Activated T-helper 17 cell treated with anti-CD3 and anti-CD28 coated beads, Interleukin-2, amount 50 U/mL, for 72 hours (primary cell): ENCODE measurements at regions not wholly inside any gene's neighbourhood (a gene's known extent, or its start where the extent isn't known, plus 50 kb on each side); places are given as distances from the start of the nearest gene placed in this dataset.

ENCODE experiments used
- ATAC-seq: fragments of 150-1000 bp; cut with Tn5 transposase; replicated peaks from 2 replicates; pipeline ENCODE4 v1.10.0; 2021; ENCODE audit warnings: mild to moderate bottlenecking, moderate library complexity
- H3K27ac Mint-ChIP-seq: one replicate; pipeline ENCODE4 v1.8.0; 2022; ENCODE audit warnings: mixed read lengths
- H3K27me3 Mint-ChIP-seq: one replicate; pipeline ENCODE4 v1.8.0; 2022; ENCODE audit warnings: mixed read lengths
- H3K36me3 Mint-ChIP-seq: one replicate; pipeline ENCODE4 v1.8.0; 2022; ENCODE audit warnings: low read depth, mild to moderate bottlenecking, mixed read lengths
- H3K4me1 Mint-ChIP-seq: one replicate; pipeline ENCODE4 v1.8.0; 2022; ENCODE audit warnings: mixed read lengths
- H3K4me3 Mint-ChIP-seq: one replicate; pipeline ENCODE4 v1.8.0; 2022; ENCODE audit warnings: mild to moderate bottlenecking, mixed read lengths
- H3K9me3 Mint-ChIP-seq: one replicate; pipeline ENCODE4 v1.8.0; 2022; ENCODE audit warnings: mixed read lengths

- Mint-ChIP-seq H3K27me3 (no peaks in the 10 kb centered on the region), H3K4me3 (no peak overlapping the region), H3K27ac (no peak overlapping the region), H3K36me3 (no peaks in the 10 kb centered on the region), H3K4me1 (no peaks in the 10 kb centered on the region), H3K9me3 (peaks cover 5% of the 10 kb centered on the region)
- no peak for ATAC-seq
These were observed 148.1 kb downstream of the PPARGC1A start for GRCh38 chr4:23741681-23742191.

- Mint-ChIP-seq H3K27ac (no peak overlapping the region), H3K4me1 (no peaks in the 10 kb centered on the region), H3K9me3 (no peaks in the 10 kb centered on the region), H3K36me3 (no peaks in the 10 kb centered on the region), H3K4me3 (no peak overlapping the region), H3K27me3 (no peaks in the 10 kb centered on the region)
- ATAC-seq = no peak
These were observed 152.3 kb downstream of the PPARGC1A start for GRCh38 chr4:23737571-23737970.

GRCh38 chr4:23736466-23736865 is 153.4 kb downstream of the PPARGC1A start:
- no peak for ATAC-seq
- Mint-ChIP-seq H3K4me1 (no peaks in the 10 kb centered on the region), H3K27ac (no peak overlapping the region), H3K27me3 (no peaks in the 10 kb centered on the region), H3K4me3 (no peak overlapping the region), H3K36me3 (no peaks in the 10 kb centered on the region), H3K9me3 (no peaks in the 10 kb centered on the region)

- Mint-ChIP-seq H3K27me3 (no peaks in the 10 kb centered on the region), H3K4me1 (no peaks in the 10 kb centered on the region), H3K36me3 (no peaks in the 10 kb centered on the region), H3K4me3 (no peak overlapping the region), H3K9me3 (no peaks in the 10 kb centered on the region), H3K27ac (no peak overlapping the region)
- no peak for ATAC-seq
These were observed 155.8 kb downstream of the PPARGC1A start for GRCh38 chr4:23734000-23734399.

- no peak for ATAC-seq
- no peaks in the 10 kb centered on the region for H3K27me3 Mint-ChIP-seq
- no peak overlapping the region for H3K4me3 Mint-ChIP-seq
- H3K36me3 Mint-ChIP-seq = no peaks in the 10 kb centered on the region
- H3K4me1 Mint-ChIP-seq = no peaks in the 10 kb centered on the region
- no peak overlapping the region for H3K27ac Mint-ChIP-seq
- no peaks in the 10 kb centered on the region for H3K9me3 Mint-ChIP-seq
These were observed 156.4 kb downstream of the PPARGC1A start for GRCh38 chr4:23733476-23733875.

GRCh38 chr4:23730998-23731397 is 158.8 kb downstream of the PPARGC1A start:
- ATAC-seq = no peak
- no peaks in the 10 kb centered on the region for H3K9me3 Mint-ChIP-seq
- no peaks in the 10 kb centered on the region for H3K27me3 Mint-ChIP-seq
- no peak overlapping the region for H3K4me3 Mint-ChIP-seq
- H3K4me1 Mint-ChIP-seq = no peaks in the 10 kb centered on the region
- H3K36me3 Mint-ChIP-seq = no peaks in the 10 kb centered on the region
- H3K27ac Mint-ChIP-seq = no peak overlapping the region

GRCh38 chr4:23728971-23729370 is 160.9 kb downstream of the PPARGC1A start:
- no peaks in the 10 kb centered on the region for H3K27me3 Mint-ChIP-seq
- no peak overlapping the region for H3K4me3 Mint-ChIP-seq
- H3K9me3 Mint-ChIP-seq = no peaks in the 10 kb centered on the region
- H3K4me1 Mint-ChIP-seq = no peaks in the 10 kb centered on the region
- no peak overlapping the region for H3K27ac Mint-ChIP-seq
- H3K36me3 Mint-ChIP-seq = no peaks in the 10 kb centered on the region
- no peak for ATAC-seq

- ATAC-seq = no peak
- Mint-ChIP-seq H3K27ac (no peak overlapping the region), H3K9me3 (no peaks in the 10 kb centered on the region), H3K4me1 (no peaks in the 10 kb centered on the region), H3K36me3 (no peaks in the 10 kb centered on the region), H3K27me3 (no peaks in the 10 kb centered on the region), H3K4me3 (no peak overlapping the region)
These were observed 161.5 kb downstream of the PPARGC1A start for GRCh38 chr4:23728393-23728792.

- Mint-ChIP-seq H3K4me3 (no peak overlapping the region), H3K9me3 (no peaks in the 10 kb centered on the region), H3K27ac (no peak overlapping the region)
These were observed 169.3 kb downstream of the PPARGC1A start for GRCh38 chr4:23720556-23720955.

GRCh38 chr4:23718435-23718834 is 171.4 kb downstream of the PPARGC1A start:
- Mint-ChIP-seq H3K27me3 (no peaks in the 10 kb centered on the region), H3K27ac (no peak overlapping the region), H3K36me3 (no peaks in the 10 kb centered on the region), H3K4me3 (no peak overlapping the region), H3K9me3 (no peaks in the 10 kb centered on the region), H3K4me1 (no peaks in the 10 kb centered on the region)
- ATAC-seq = no peak

More at GRCh38 chr4:23720556-23720955, 169.3 kb downstream of the PPARGC1A start:
- Mint-ChIP-seq H3K27me3 (no peaks in the 10 kb centered on the region), H3K4me1 (no peaks in the 10 kb centered on the region), H3K36me3 (no peaks in the 10 kb centered on the region)
- no peak for ATAC-seq

GRCh38 chr4:23717528-23718248 is 172.2 kb downstream of the PPARGC1A start:
- no peaks in the 10 kb centered on the region for H3K27me3 Mint-ChIP-seq
- no peak overlapping the region for H3K4me3 Mint-ChIP-seq
- no peaks in the 10 kb centered on the region for H3K9me3 Mint-ChIP-seq
- H3K36me3 Mint-ChIP-seq = no peaks in the 10 kb centered on the region
- no peaks in the 10 kb centered on the region for H3K4me1 Mint-ChIP-seq
- no peak overlapping the region for H3K27ac Mint-ChIP-seq
- peak; percentile 35 for ATAC-seq

GRCh38 chr4:23710298-23710697 is 179.5 kb downstream of the PPARGC1A start:
- Mint-ChIP-seq H3K9me3 (no peaks in the 10 kb centered on the region), H3K27ac (no peak overlapping the region), H3K4me1 (no peaks in the 10 kb centered on the region), H3K36me3 (no peaks in the 10 kb centered on the region), H3K27me3 (no peaks in the 10 kb centered on the region), H3K4me3 (no peak overlapping the region)
- ATAC-seq = no peak

GRCh38 chr4:23707652-23708026 is 182.2 kb downstream of the PPARGC1A start:
- Mint-ChIP-seq H3K36me3 (no peaks in the 10 kb centered on the region), H3K4me1 (no peaks in the 10 kb centered on the region), H3K4me3 (no peak overlapping the region), H3K9me3 (peaks cover 7% of the 10 kb centered on the region), H3K27me3 (no peaks in the 10 kb centered on the region), H3K27ac (no peak overlapping the region)
- no peak for ATAC-seq

GRCh38 chr4:23706972-23707651 is 182.7 kb downstream of the PPARGC1A start:
- Mint-ChIP-seq H3K4me3 (no peak overlapping the region), H3K4me1 (no peaks in the 10 kb centered on the region), H3K9me3 (peaks cover 7% of the 10 kb centered on the region), H3K27me3 (no peaks in the 10 kb centered on the region), H3K27ac (no peak overlapping the region), H3K36me3 (no peaks in the 10 kb centered on the region)
- no peak for ATAC-seq

GRCh38 chr4:23700197-23700596 is 189.7 kb downstream of the PPARGC1A start:
- H3K36me3 Mint-ChIP-seq = no peaks in the 10 kb centered on the region
- no peak overlapping the region for H3K27ac Mint-ChIP-seq
- H3K9me3 Mint-ChIP-seq = peaks cover 7% of the 10 kb centered on the region
- H3K4me1 Mint-ChIP-seq = no peaks in the 10 kb centered on the region
- no peak overlapping the region for H3K4me3 Mint-ChIP-seq
- ATAC-seq = no peak
- no peaks in the 10 kb centered on the region for H3K27me3 Mint-ChIP-seq
